DMS153 treated with DMSO at 0.1 percent for 48 hours (cell line): ENCODE measurements at regions not wholly inside any gene's neighbourhood (a gene's known extent, or its start where the extent isn't known, plus 50 kb on each side); places are given as distances from the start of the nearest gene placed in this dataset.
A peak's percentile ranks its signal among the peaks of the same experiment; 100 is the strongest.

Experiments used
- DNase-seq: peaks from one replicate; lab custom pipeline; 2025; ENCODE audit not compliant: unreplicated experiment; lab: John Stamatoyannopoulos, UW

- DNase-seq: no peak
Measured at GRCh38 chr11:8340296-8340695, 76.6 kb upstream of the LMO1 start.

- DNase-seq: no peak
Measured at GRCh38 chr11:8339592-8340022, 75.9 kb upstream of the LMO1 start.

- DNase-seq: peak; percentile 7
Measured at GRCh38 chr11:8338138-8338537, 74.5 kb upstream of the LMO1 start.

GRCh38 chr11:8337130-8337795 is 73.6 kb upstream of the LMO1 start:
- DNase-seq: no peak

GRCh38 chr11:8336356-8337129 is 72.9 kb upstream of the LMO1 start:
- no peak for DNase-seq

GRCh38 chr11:8335683-8336082 is 72.0 kb upstream of the LMO1 start:
- DNase-seq: no peak

GRCh38 chr11:8335186-8335585 is 71.5 kb upstream of the LMO1 start:
- no peak for DNase-seq

- DNase-seq: no peak
Measured at GRCh38 chr11:8333811-8334401, 70.2 kb upstream of the LMO1 start.

- DNase-seq: no peak
Measured at GRCh38 chr11:8333376-8333775, 69.7 kb upstream of the LMO1 start.

GRCh38 chr11:8332891-8333290 is 69.2 kb upstream of the LMO1 start:
- DNase-seq: no peak

GRCh38 chr11:8332196-8332595 is 68.5 kb upstream of the LMO1 start:
- no peak for DNase-seq

GRCh38 chr11:8331767-8332166 is 68.1 kb upstream of the LMO1 start:
- no peak for DNase-seq

- DNase-seq: no peak
Measured at GRCh38 chr11:8330896-8331295, 67.2 kb upstream of the LMO1 start.

- DNase-seq: no peak
Measured at GRCh38 chr11:8330404-8330803, 66.7 kb upstream of the LMO1 start.

- DNase-seq: no peak
Measured at GRCh38 chr11:8329847-8330361, 66.2 kb upstream of the LMO1 start.

- no peak for DNase-seq
Measured at GRCh38 chr11:8329336-8329735, 65.7 kb upstream of the LMO1 start.

- peak; percentile 73 for DNase-seq
Measured at GRCh38 chr11:8328848-8329330, 65.2 kb upstream of the LMO1 start.

- DNase-seq: no peak
Measured at GRCh38 chr11:8328231-8328794, 64.6 kb upstream of the LMO1 start.

GRCh38 chr11:8327761-8328192 is 64.1 kb upstream of the LMO1 start:
- DNase-seq: no peak

GRCh38 chr11:8326337-8326736 is 62.7 kb upstream of the LMO1 start:
- DNase-seq: no peak

GRCh38 chr11:8325591-8326304 is 62.1 kb upstream of the LMO1 start:
- no peak for DNase-seq
